ENCODE measurements at regions not wholly inside any gene's neighbourhood (a gene's known extent, or its start where the extent isn't known, plus 50 kb on each side); places are given as distances from the start of the nearest gene placed in this dataset.

DNA sequence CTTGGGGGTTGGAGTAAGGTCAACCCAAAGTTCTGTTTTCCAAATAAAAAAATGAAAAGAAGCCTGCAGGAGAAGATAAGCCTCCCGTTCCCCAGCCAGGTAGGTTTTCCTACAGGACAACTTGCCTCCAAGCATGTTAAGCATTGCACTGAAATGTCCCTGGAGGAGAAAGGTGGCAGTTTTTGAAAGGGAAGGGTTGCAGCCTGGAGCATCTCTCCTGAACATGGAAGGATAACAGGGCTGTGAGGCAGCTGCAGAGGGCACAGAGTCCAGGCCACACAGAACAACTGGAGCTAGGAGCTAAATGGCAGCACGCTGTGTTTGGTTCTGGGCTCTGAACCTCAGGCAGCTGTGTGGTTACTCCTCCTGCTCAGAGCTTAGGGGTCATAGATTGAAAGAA lies 452.9 kb downstream of the TCERG1L start:
- no peaks in the 10 kb centered on the region for H3K4me1 ChIP-seq
- H3K9me3 ChIP-seq: peaks cover 0 to 4% (median 0%) of the 10 kb centered on the region in 4 donors
- no peak for ATAC-seq
- H3K36me3 ChIP-seq: no peaks in the 10 kb centered on the region
- WGBS (ENCODE audit: insufficient coverage, low coverage, low lambda C conversion rate, missing lambda C conversion rate): 18% methylated on average over 2 of the region's 2 CpGs
- intact Hi-C loops (cut with DNase I): no loop called here
- H3K27me3 ChIP-seq: no peaks in the 10 kb centered on the region
- no peak overlapping the region for H3K27ac ChIP-seq
- no peak for DNase-seq
- no peak overlapping the region for H3K4me3 ChIP-seq
- TF ChIP-seq POLR2A (IDR thresholded peaks at IDR 0.05): no peak
- TF ChIP-seq, protein P1, sequence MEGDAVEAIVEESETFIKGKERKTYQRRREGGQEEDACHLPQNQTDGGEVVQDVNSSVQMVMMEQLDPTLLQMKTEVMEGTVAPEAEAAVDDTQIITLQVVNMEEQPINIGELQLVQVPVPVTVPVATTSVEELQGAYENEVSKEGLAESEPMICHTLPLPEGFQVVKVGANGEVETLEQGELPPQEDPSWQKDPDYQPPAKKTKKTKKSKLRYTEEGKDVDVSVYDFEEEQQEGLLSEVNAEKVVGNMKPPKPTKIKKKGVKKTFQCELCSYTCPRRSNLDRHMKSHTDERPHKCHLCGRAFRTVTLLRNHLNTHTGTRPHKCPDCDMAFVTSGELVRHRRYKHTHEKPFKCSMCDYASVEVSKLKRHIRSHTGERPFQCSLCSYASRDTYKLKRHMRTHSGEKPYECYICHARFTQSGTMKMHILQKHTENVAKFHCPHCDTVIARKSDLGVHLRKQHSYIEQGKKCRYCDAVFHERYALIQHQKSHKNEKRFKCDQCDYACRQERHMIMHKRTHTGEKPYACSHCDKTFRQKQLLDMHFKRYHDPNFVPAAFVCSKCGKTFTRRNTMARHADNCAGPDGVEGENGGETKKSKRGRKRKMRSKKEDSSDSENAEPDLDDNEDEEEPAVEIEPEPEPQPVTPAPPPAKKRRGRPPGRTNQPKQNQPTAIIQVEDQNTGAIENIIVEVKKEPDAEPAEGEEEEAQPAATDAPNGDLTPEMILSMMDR (IDR thresholded peaks at IDR 0.05): no peak

DNA sequence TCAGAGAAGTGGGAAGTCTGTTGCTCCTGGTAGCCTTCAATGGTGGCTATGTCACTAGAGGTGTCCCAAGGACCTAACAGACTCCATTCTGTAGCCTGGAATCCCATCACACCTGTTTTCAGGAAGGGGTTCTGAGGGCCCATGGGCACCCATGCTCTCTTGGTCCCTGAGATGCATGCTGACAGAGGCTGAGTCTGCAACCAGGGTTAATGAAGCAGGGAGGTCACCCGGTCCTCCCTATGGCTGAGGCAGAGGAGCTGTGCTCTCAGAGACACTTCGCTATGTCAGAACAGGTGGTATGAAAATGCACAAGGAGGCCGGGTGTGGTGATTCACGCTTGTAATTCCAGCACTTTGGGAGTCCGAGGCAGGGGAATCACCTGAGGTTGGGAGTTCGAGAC lies 452.1 kb downstream of the TCERG1L start:
- intact Hi-C loops (cut with DNase I): no loop called here
- DNase-seq (peak in 1 of 3 donors; percentile 24), ATAC-seq (no peak)
- no peak for TF ChIP-seq POLR2A (IDR thresholded peaks at IDR 0.05)
- TF ChIP-seq, protein P1 (IDR thresholded peaks at IDR 0.05): no peak
- Histone ChIP-seq H3K4me1 (no peaks in the 10 kb centered on the region), H3K27me3 (no peaks in the 10 kb centered on the region), H3K4me3 (no peak overlapping the region), H3K9me3 (no peaks in the 10 kb centered on the region), H3K27ac (no peak overlapping the region), H3K36me3 (no peaks in the 10 kb centered on the region)
- 37% methylated on average over 4 of the region's 6 CpGs for WGBS (ENCODE audit: insufficient coverage, low coverage, low lambda C conversion rate, missing lambda C conversion rate)

DNA sequence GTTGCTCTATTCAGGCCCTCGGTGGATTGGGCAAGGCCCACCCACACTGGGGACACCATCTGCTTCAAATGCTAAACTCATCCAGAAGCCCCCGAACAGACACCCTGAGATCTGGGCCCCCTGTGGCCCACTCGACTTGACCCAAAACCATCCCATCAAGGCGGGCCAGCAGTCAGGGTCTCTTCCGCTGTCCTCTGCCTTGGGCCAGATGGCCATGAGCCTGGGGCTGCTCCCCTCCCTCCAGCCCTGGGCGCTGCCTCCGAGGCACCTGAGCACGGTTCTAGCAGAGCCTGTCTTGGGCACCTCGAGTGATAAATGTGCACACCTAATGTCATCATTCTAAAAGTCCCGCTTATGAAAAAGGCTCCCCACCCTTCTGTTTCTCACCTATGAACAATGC lies 449.4 kb downstream of the TCERG1L start:
- intact Hi-C loops (cut with DNase I): no loop called here
- Histone ChIP-seq H3K4me1 (no peaks in the 10 kb centered on the region), H3K27me3 (no peaks in the 10 kb centered on the region), H3K36me3 (no peaks in the 10 kb centered on the region), H3K9me3 (no peaks in the 10 kb centered on the region), H3K4me3 (no peak overlapping the region), H3K27ac (no peak overlapping the region)
- DNase-seq (peak in 1 of 3 donors; percentile 27), ATAC-seq (no peak)
- 72% methylated on average over 2 of the region's 10 CpGs for WGBS (ENCODE audit: insufficient coverage, low coverage, low lambda C conversion rate, missing lambda C conversion rate)
- TF ChIP-seq, protein P1 (IDR thresholded peaks at IDR 0.05): no peak
- no peak for TF ChIP-seq POLR2A (IDR thresholded peaks at IDR 0.05)

DNA sequence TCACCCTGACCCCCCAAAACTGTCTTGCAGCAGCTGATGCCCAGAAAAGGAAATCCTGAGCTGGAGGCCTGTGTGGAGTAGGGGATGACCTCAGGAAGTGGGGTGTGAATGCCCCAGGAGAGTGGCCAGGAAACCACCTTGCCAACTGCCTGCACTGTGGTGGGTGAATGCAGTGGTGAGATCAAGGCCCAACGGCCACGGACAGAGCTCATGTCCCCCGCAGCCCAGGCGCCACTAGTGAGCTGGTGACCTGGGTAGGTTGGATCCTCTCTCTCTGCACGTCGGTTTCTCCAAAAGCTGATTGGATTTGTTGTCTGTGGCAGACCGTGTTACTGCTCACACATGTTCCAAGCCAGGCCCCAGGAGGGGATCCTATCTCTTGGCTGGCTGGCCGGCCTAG lies 448.9 kb downstream of the TCERG1L start:
- Histone ChIP-seq H3K36me3 (no peaks in the 10 kb centered on the region), H3K27me3 (no peaks in the 10 kb centered on the region), H3K4me3 (no peak overlapping the region), H3K27ac (no peak overlapping the region), H3K9me3 (no peaks in the 10 kb centered on the region), H3K4me1 (no peaks in the 10 kb centered on the region)
- peak in 1 of 3 donors; percentile 20 for DNase-seq
- no peak for TF ChIP-seq POLR2A (IDR thresholded peaks at IDR 0.05)
- TF ChIP-seq, protein P1 (IDR thresholded peaks at IDR 0.05): no peak
- intact Hi-C loops (cut with DNase I): no loop called here
- ATAC-seq: no peak
- WGBS (ENCODE audit: insufficient coverage, low coverage, low lambda C conversion rate, missing lambda C conversion rate): 86% methylated on average over 1 of the region's 8 CpGs

DNA sequence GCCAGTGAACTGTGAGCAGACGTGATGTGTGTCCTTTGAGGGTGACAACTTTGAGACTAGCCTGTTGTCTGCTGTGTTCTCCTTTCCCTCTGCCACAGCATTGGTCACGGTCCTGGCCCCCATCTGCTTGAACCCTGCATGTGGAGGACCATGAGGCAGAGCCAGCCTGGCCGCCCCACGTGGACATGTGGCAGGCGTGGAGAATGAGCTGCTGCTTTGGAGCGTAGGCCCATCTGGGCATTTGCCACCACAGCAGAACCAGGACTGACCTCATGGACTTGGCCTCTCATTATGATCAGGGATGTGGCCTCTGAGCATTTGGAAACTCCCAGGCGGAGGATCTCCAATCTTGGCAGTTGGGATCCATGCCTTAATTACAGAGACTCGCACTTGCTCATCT lies 448.5 kb downstream of the TCERG1L start:
- DNase-seq (peak in 1 of 3 donors; percentile 18), ATAC-seq (no peak)
- no peak for TF ChIP-seq POLR2A (IDR thresholded peaks at IDR 0.05)
- TF ChIP-seq, protein P1 (IDR thresholded peaks at IDR 0.05): no peak
- H3K4me1 ChIP-seq: no peaks in the 10 kb centered on the region
- H3K4me3 ChIP-seq: no peak overlapping the region
- no peaks in the 10 kb centered on the region for H3K27me3 ChIP-seq
- WGBS (ENCODE audit: insufficient coverage, low coverage, low lambda C conversion rate, missing lambda C conversion rate): 32% methylated on average over 3 of the region's 8 CpGs
- H3K9me3 ChIP-seq: no peaks in the 10 kb centered on the region
- no peaks in the 10 kb centered on the region for H3K36me3 ChIP-seq
- intact Hi-C loops (cut with DNase I): no loop called here
- no peak overlapping the region for H3K27ac ChIP-seq

Data from right lobe of liver (tissue), 6 donors.